ENCODE measurements at regions not wholly inside any gene's neighbourhood (a gene's known extent, or its start where the extent isn't known, plus 50 kb on each side); places are given as distances from the start of the nearest gene placed in this dataset.

DNA sequence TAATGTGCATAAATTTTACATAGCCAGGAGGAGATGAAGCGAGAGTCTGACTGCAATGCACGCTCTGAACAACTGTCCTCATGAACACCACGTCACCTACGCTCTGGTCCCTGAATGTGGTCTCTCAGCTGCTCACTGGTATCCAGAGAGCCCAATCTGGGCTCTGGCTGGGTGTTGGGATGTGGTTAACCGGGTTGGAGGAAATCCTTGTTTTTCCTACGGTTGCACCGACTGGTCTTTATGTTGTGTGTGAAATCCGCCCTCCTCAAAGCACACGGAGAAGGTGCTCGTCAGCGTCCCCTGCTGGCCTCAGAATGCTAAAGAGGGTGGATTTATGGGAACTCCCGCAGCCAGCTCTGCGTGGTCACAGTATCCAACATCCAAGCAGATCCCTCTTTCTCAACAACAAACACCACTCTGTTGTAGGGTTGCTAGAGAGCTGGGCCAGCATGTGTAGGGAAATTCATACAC is 51.8 kb upstream of the FAM89A start (continued):
- TF ChIP-seq, protein P1, sequence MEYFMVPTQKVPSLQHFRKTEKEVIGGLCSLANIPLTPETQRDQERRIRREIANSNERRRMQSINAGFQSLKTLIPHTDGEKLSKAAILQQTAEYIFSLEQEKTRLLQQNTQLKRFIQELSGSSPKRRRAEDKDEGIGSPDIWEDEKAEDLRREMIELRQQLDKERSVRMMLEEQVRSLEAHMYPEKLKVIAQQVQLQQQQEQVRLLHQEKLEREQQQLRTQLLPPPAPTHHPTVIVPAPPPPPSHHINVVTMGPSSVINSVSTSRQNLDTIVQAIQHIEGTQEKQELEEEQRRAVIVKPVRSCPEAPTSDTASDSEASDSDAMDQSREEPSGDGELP (CRISPR knock-in tag; IDR thresholded peaks at IDR 0.05; ENCODE audit: borderline replicate concordance): 0 out of 2 replicates have a peak, but pooled peaks have one; percentile 48
- TF ChIP-seq RAD21 (CRISPR knock-in tag; conservative IDR thresholded peaks at IDR 0.05 in 1 of 2, IDR thresholded peaks at IDR 0.05 in 1 of 2): peak; percentile 89 to 97
- TF ChIP-seq, protein P2, sequence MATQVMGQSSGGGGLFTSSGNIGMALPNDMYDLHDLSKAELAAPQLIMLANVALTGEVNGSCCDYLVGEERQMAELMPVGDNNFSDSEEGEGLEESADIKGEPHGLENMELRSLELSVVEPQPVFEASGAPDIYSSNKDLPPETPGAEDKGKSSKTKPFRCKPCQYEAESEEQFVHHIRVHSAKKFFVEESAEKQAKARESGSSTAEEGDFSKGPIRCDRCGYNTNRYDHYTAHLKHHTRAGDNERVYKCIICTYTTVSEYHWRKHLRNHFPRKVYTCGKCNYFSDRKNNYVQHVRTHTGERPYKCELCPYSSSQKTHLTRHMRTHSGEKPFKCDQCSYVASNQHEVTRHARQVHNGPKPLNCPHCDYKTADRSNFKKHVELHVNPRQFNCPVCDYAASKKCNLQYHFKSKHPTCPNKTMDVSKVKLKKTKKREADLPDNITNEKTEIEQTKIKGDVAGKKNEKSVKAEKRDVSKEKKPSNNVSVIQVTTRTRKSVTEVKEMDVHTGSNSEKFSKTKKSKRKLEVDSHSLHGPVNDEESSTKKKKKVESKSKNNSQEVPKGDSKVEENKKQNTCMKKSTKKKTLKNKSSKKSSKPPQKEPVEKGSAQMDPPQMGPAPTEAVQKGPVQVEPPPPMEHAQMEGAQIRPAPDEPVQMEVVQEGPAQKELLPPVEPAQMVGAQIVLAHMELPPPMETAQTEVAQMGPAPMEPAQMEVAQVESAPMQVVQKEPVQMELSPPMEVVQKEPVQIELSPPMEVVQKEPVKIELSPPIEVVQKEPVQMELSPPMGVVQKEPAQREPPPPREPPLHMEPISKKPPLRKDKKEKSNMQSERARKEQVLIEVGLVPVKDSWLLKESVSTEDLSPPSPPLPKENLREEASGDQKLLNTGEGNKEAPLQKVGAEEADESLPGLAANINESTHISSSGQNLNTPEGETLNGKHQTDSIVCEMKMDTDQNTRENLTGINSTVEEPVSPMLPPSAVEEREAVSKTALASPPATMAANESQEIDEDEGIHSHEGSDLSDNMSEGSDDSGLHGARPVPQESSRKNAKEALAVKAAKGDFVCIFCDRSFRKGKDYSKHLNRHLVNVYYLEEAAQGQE (IDR thresholded peaks at IDR 0.05; ENCODE audit: borderline replicate concordance): peak; percentile 93
- TF ChIP-seq, protein P2 (CRISPR knock-in tag; IDR thresholded peaks at IDR 0.05; ENCODE audit: low read depth): no peak
- no peak for TF ChIP-seq MTA1 (IDR thresholded peaks at IDR 0.05; ENCODE audit: borderline replicate concordance)
- TF ChIP-seq SP1 (CRISPR knock-in tag; IDR thresholded peaks at IDR 0.05): peak; percentile 55; the same call in 1 of the 2 replicates
- peak; percentile 43; the same call in 1 of the 2 replicates for TF ChIP-seq RB1 (IDR thresholded peaks at IDR 0.05; ENCODE audit: low read depth)
- TF ChIP-seq ZC3H8 (IDR thresholded peaks at IDR 0.05): no peak
- peak; percentile 49; the same call in 1 of the 2 replicates for TF ChIP-seq MYC (IDR thresholded peaks at IDR 0.05; ENCODE audit: low read depth, low read length)
- no peak for TF ChIP-seq MYC (CRISPR knock-in tag; IDR thresholded peaks at IDR 0.05; ENCODE audit: borderline replicate concordance, low read depth)
- no peak for TF ChIP-seq POLR2H (tag; IDR thresholded peaks at IDR 0.05; ENCODE audit: low read depth)
- TF ChIP-seq CC2D1A (IDR thresholded peaks at IDR 0.05): 0 out of 2 replicates have a peak, but pooled peaks have one; percentile 43
- TF ChIP-seq, protein P3, sequence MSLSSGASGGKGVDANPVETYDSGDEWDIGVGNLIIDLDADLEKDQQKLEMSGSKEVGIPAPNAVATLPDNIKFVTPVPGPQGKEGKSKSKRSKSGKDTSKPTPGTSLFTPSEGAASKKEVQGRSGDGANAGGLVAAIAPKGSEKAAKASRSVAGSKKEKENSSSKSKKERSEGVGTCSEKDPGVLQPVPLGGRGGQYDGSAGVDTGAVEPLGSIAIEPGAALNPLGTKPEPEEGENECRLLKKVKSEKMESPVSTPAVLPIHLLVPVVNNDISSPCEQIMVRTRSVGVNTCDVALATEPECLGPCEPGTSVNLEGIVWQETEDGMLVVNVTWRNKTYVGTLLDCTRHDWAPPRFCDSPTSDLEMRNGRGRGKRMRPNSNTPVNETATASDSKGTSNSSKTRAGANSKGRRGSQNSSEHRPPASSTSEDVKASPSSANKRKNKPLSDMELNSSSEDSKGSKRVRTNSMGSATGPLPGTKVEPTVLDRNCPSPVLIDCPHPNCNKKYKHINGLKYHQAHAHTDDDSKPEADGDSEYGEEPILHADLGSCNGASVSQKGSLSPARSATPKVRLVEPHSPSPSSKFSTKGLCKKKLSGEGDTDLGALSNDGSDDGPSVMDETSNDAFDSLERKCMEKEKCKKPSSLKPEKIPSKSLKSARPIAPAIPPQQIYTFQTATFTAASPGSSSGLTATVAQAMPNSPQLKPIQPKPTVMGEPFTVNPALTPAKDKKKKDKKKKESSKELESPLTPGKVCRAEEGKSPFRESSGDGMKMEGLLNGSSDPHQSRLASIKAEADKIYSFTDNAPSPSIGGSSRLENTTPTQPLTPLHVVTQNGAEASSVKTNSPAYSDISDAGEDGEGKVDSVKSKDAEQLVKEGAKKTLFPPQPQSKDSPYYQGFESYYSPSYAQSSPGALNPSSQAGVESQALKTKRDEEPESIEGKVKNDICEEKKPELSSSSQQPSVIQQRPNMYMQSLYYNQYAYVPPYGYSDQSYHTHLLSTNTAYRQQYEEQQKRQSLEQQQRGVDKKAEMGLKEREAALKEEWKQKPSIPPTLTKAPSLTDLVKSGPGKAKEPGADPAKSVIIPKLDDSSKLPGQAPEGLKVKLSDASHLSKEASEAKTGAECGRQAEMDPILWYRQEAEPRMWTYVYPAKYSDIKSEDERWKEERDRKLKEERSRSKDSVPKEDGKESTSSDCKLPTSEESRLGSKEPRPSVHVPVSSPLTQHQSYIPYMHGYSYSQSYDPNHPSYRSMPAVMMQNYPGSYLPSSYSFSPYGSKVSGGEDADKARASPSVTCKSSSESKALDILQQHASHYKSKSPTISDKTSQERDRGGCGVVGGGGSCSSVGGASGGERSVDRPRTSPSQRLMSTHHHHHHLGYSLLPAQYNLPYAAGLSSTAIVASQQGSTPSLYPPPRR (CRISPR knock-in tag; IDR thresholded peaks at IDR 0.05; ENCODE audit: borderline replicate concordance): 0 out of 2 replicates have a peak, but pooled peaks have one; percentile 31
- TF ChIP-seq, protein P4, sequence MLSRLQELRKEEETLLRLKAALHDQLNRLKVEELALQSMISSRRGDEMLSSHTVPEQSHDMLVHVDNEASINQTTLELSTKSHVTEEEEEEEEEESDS (CRISPR knock-in tag; IDR thresholded peaks at IDR 0.05): no peak
- peak; percentile 79; the same call in 1 of the 2 replicates for TF ChIP-seq ZNF263 (CRISPR knock-in tag; IDR thresholded peaks at IDR 0.05; ENCODE audit: borderline replicate concordance)

Measured in K562 (cell line).